ENCODE measurements at regions not wholly inside any gene's neighbourhood (a gene's known extent, or its start where the extent isn't known, plus 50 kb on each side); places are given as distances from the start of the nearest gene placed in this dataset.
"Not testable (repeated sequence)": the region's sequence is repeated elsewhere in the genome, so short reads cannot be mapped to it uniquely, and the experiment has no call there.

DNA sequence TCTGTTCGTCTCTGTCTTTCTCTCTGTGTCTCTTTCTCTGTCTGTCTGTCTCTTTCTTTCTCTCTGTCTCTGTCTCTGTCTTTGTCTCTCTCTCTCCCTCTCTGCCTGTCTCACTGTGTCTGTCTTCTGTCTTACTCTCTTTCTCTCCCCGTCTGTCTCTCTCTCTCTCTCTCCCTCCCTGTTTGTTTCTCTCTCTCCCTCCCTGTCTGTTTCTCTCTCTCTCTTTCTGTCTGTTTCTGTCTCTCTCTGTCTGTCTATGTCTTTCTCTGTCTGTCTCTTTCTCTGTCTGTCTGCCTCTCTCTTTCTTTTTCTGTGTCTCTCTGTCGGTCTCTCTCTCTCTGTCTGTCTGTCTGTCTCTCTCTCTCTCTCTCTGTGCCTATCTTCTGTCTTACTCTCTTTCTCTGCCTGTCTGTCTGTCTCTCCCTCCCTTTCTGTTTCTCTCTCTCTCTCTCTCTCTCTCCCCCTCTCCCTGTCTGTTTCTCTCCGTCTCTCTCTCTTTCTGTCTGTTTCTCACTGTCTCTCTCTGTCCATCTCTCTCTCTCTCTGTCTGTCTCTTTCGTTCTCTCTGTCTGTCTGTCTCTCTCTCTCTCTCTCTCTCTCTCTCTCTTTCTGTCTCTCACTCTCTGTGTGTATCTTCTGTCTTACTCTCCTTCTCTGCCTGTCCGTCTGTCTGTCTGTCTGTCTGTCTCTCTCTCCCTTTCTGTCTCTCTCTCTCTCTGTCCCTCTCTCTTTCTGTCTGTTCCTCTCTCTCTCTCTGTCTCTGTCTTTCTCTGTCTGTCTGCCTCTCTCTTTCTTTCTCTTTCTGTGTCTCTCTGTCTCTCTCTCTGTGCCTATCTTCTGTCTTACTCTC is 2065.9 kb upstream of the TPTE start:
- not testable (repeated sequence) for DNase-seq; H3K27me3 Mint-ChIP-seq (ENCODE audit: low read depth)
- no CpG with 5 or more reads among the region's 6 CpGs for WGBS (ENCODE audit: extremely low coverage, insufficient read length, low lambda C conversion rate)

DNA sequence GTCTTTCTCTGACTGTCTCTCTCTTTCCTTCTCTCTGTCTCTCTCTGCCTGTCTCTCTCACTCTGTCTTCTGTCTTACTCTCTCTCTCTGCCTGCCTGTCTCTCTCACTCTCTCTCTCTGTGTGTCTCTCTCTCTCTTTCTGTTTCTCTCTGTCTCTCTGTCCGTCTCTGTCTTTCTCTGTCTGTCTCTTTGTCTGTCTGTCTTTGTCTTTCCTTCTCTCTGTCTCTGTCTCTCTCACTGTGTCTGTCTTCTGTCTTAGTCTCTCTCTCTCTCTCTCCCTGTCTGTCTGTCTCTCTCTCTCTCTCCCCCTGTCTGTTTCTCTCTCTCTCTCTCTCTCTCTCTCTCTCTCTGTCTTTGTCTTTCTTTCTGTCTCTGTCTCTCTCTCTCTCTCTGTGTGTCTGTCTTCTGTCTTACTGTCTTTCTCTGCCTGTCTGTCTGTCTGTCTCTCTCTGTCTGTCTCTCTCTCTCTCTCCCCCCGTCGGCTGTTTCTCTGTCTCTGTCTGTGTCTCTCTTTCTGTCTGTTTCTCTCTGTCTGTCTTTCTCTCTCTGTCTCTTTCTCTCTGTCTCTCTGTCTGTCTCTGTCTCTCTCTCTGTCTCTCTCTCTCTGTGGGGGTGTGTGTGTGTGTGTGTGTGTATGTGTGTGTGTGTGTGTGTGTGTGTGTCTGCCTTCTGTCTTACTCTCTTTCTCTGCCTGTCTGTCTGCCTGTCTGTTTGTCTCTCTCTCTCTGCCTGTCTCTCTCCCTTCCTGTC is 2056.8 kb upstream of the TPTE start:
- not testable (repeated sequence) for H3K79me1 ChIP-seq (ENCODE audit: insufficient read depth, low read depth, low read length, poor library complexity, severe bottlenecking); H4K8ac ChIP-seq (replicated peaks; ENCODE audit: insufficient read length, low read depth, low read length); H3K18ac ChIP-seq (ENCODE audit: insufficient read length, low read depth, low read length); H2AK5ac ChIP-seq (ENCODE audit: insufficient read length, low read length); H4K5ac ChIP-seq (ENCODE audit: insufficient read length, low read depth, low read length); H3K36me3 Mint-ChIP-seq (ENCODE audit: insufficient read depth in 1 of 3, low read depth in 3 of 3); H3K23me2 ChIP-seq (ENCODE audit: insufficient read length, low read depth, low read length, poor library complexity, severe bottlenecking); H2BK5ac ChIP-seq (ENCODE audit: insufficient read length, low read length); H2BK12ac ChIP-seq (ENCODE audit: insufficient read length, low read depth, low read length); H3K27me3 ChIP-seq (ENCODE audit: insufficient read depth, low read length); H3K27me3 Mint-ChIP-seq (ENCODE audit: low read depth); H3K23ac ChIP-seq (ENCODE audit: insufficient read length, low read depth, low read length); H3K79me2 ChIP-seq (ENCODE audit: insufficient read depth, low read length); H3K27ac ChIP-seq (ENCODE audit: insufficient read length, low read depth, low read length); H2BK20ac ChIP-seq (ENCODE audit: low read depth, low read length, poor library complexity, severe bottlenecking); H2BK15ac ChIP-seq (ENCODE audit: low read depth, low read length); H3T11ph ChIP-seq (ENCODE audit: low read length); H4K91ac ChIP-seq (ENCODE audit: insufficient read length, low read depth, low read length); H3K9ac ChIP-seq (ENCODE audit: extremely low read depth, insufficient read length, low read length); H3K4me2 ChIP-seq (ENCODE audit: insufficient read depth, insufficient read length, low read length); H3K9me3 Mint-ChIP-seq; H3K56ac ChIP-seq (ENCODE audit: insufficient read length, low read depth, low read length); H3K14ac ChIP-seq (ENCODE audit: insufficient read depth, low read length); H3K27ac Mint-ChIP-seq; DNase-seq; H3K4ac ChIP-seq (ENCODE audit: low read depth, low read length); H3K9me3 ChIP-seq (ENCODE audit: control insufficient read depth, low read depth, low read length); H4K20me1 ChIP-seq (ENCODE audit: control insufficient read depth, insufficient read depth, insufficient read length); H3K4me1 ChIP-seq (ENCODE audit: insufficient read depth, low read length); H2AFZ ChIP-seq (ENCODE audit: low read length); H3K4me3 Mint-ChIP-seq; H2BK120ac ChIP-seq (ENCODE audit: low read depth, low read length, poor library complexity, severe bottlenecking); H3K4me1 Mint-ChIP-seq
- WGBS (ENCODE audit: extremely low coverage, insufficient read length, low lambda C conversion rate): no CpG with 5 or more reads among the region's 3 CpGs

More for the DNA sequence above, 2065.9 kb upstream of the TPTE start:
- not testable (repeated sequence) for H3K4me3 Mint-ChIP-seq; H3K9me3 Mint-ChIP-seq; H2BK120ac ChIP-seq (ENCODE audit: low read depth, low read length, poor library complexity, severe bottlenecking); H4K91ac ChIP-seq (ENCODE audit: insufficient read length, low read depth, low read length); H2BK12ac ChIP-seq (ENCODE audit: insufficient read length, low read depth, low read length); H3K9ac ChIP-seq (ENCODE audit: extremely low read depth, insufficient read length, low read length); H3K23me2 ChIP-seq (ENCODE audit: insufficient read length, low read depth, low read length, poor library complexity, severe bottlenecking); H3K36me3 Mint-ChIP-seq (ENCODE audit: insufficient read depth in 1 of 3, low read depth in 3 of 3); H3K9me3 ChIP-seq (ENCODE audit: control insufficient read depth, low read depth, low read length); H3K4me1 ChIP-seq (ENCODE audit: insufficient read depth, low read length); H3K4ac ChIP-seq (ENCODE audit: low read depth, low read length); H4K8ac ChIP-seq (replicated peaks; ENCODE audit: insufficient read length, low read depth, low read length); H2BK5ac ChIP-seq (ENCODE audit: insufficient read length, low read length); H3K4me1 Mint-ChIP-seq; H3K4me2 ChIP-seq (ENCODE audit: insufficient read depth, insufficient read length, low read length); H3K79me1 ChIP-seq (ENCODE audit: insufficient read depth, low read depth, low read length, poor library complexity, severe bottlenecking); H4K20me1 ChIP-seq (ENCODE audit: control insufficient read depth, insufficient read depth, insufficient read length); H2AK5ac ChIP-seq (ENCODE audit: insufficient read length, low read length); H2AFZ ChIP-seq (ENCODE audit: low read length); H3K56ac ChIP-seq (ENCODE audit: insufficient read length, low read depth, low read length); H3K23ac ChIP-seq (ENCODE audit: insufficient read length, low read depth, low read length); H3K18ac ChIP-seq (ENCODE audit: insufficient read length, low read depth, low read length); H3K27me3 ChIP-seq (ENCODE audit: insufficient read depth, low read length); H3K27ac Mint-ChIP-seq; H3T11ph ChIP-seq (ENCODE audit: low read length); H3K79me2 ChIP-seq (ENCODE audit: insufficient read depth, low read length); H3K27ac ChIP-seq (ENCODE audit: insufficient read length, low read depth, low read length); H2BK20ac ChIP-seq (ENCODE audit: low read depth, low read length, poor library complexity, severe bottlenecking); H2BK15ac ChIP-seq (ENCODE audit: low read depth, low read length); H3K14ac ChIP-seq (ENCODE audit: insufficient read depth, low read length); H4K5ac ChIP-seq (ENCODE audit: insufficient read length, low read depth, low read length)

Data from H9 (cell line).